HG03103 (cell line): ENCODE measurements at regions not wholly inside any gene's neighbourhood (a gene's known extent, or its start where the extent isn't known, plus 50 kb on each side); places are given as distances from the start of the nearest gene placed in this dataset.

Source experiments
- ATAC-seq: cut with Tn5 transposase; IDR thresholded peaks from one replicate; pipeline ENCODE4 v1.9.1; 2021; ENCODE audit warnings: low read depth; ENCODE audit not compliant: unreplicated experiment

DNA sequence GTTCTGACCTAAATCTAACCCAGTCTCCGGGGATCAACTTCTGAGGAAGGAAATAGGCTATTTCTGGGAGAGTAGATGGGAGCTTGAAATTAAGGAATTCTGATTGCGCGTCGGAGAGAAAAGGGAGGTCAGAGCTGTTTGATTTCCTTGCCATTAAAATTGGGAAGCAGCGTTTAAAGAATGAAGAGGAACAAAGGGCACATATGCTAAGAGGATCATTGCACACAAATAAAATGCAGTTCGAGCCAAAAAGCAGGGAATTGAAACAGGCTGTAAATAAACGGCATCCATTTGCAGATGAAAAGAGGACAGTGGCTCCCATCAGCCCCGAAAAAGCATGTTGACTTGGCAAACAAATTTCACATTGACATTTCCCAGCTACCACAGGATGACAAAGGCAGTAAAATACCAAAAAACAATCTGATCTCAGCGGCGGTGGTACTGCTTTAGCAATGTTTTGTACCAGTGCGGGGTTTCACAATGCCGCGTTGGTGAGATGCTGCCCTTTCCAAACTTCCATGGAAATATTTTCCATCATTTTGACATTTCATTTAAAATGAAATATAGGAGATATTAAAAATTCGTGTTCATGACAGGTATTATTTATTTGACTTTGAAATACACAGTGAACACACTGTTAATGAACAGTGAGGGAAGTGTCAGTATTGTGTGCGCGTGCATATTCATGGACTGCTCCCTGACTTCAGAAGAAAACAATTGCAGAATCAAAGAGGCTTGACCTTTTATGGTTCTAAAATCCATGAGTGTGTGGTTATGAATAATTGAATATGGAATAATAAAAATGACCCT lies 108.8 kb downstream of the SQOR start:
- ATAC-seq, result no peak

DNA sequence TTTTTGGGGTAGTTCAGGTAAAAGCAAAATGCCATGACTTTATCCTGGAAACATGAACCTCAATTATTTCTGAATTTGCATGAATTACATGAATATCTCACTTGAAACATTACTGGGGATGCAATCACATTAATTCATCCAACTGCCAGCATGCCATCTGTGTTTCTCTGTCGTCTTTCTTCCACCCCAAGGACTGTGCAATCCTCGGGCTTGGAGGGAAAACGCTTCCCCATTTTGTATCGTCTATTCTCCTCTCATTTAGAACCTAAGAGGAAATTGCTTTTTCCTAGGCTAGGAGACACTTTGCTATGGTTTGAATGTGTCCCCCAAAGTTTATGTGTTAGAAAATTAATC lies 109.4 kb downstream of the SQOR start:
- ATAC-seq, result no peak

GRCh38 chr15:45747426-45747825 lies 112.6 kb downstream of the SQOR start:
- ATAC-seq, result no peak

GRCh38 chr15:45751629-45752028 lies 116.8 kb downstream of the SQOR start:
- ATAC-seq, result no peak

GRCh38 chr15:45759936-45760335 lies 125.1 kb downstream of the SQOR start:
- no peak for ATAC-seq

- no peak for ATAC-seq
Measured at GRCh38 chr15:45762726-45763125, 127.9 kb downstream of the SQOR start.

GRCh38 chr15:45763170-45763869 lies 128.5 kb downstream of the SQOR start:
- no peak for ATAC-seq

DNA sequence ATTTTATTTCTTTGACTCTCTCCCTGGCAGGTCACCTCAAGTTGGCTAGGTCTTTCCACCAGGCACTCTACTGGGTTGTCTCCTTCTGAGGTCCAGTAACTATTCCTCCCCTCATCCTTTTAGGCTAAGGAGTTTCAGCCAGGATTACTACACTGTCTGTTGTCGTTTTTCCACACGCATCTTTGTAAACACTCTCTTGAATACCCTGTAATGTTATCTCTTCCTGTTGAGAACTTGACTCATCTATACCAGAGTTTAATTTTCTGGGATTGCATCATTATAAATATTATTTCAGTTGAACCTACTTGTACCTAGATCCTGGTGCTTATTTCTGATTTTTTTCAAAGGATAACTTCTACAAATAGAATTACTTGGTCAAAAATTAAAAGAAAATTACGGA lies 138.3 kb downstream of the SQOR start:
- no peak for ATAC-seq

DNA sequence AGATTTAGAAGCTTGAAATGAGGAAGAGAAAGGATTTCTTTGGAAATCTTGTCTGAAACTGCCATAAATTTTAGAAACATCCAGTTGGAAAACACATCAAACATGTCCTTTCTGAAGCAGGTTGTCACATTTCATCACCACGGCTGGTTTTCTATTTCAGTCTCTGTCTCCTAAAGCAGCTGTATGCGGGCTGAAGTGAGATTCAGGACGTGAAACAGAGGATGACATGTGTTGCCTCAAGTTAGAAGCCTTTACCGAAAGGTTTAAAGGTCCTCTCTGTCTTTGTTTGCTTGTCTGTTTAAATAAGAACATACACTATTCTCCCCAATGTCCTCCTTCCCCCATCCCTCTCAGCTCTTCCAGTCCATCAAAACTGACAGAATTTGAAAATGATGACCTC lies 141.9 kb downstream of the SQOR start:
- no peak for ATAC-seq

DNA sequence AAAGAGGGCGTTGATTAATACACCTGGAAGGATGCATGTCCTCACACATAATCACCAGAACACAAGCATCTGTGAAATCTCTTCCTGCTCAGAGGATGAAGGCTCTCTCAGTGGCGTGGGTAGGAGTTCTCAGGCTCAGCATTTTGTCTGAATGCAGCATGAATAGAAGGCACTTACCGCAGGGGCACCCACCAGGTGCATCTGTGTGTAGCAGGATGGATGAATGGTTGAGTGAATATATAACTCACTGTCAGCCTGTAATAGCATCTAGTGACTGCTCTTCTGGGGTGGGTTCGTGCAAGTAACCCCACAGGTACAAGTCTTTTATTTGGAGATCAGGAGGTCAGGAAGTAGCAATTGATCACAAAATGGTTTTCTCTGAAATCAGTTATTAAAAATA lies 143.0 kb downstream of the SQOR start:
- ATAC-seq, result no peak

- no peak for ATAC-seq
Measured at GRCh38 chr15:45780352-45780751, 145.5 kb downstream of the SQOR start.

DNA sequence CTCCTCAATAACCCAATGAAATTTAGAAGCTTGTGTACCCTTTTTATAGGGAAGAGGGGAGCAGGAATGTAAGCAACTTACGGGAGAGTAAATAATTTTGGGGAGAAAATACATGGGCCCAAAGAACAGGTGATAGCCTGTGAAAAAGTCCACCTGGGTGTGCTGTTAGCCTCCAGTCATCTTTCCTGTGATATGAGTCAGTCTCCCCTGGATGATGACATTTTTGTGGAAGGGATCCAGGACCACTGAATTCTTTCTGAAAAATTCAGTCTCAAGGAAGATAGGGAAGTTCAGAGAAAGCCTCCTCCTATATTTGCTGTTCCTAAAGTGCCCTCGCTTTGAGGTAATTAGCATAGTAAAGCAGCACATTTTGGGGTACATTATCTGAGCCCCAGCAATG lies 149.8 kb downstream of the SQOR start:
- no peak for ATAC-seq

DNA sequence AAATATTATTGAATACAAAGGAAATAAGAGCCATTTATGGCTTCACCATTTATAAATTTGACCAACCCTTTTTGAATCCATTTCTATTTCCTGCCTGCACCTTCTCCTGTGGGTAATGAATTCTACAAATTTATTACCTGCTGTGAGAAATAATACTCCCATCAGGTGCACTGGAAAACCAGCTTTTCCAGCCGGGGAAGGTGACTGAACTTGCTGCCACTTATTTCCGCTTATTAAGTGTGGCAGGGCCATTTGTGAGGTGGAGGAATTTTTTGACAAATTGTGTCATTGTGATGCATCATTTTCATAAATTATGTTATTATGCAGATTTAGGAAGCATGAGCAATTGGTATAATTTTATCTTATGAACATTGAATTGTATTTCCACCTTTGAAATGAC lies 151.1 kb downstream of the SQOR start:
- ATAC-seq, result no peak

GRCh38 chr15:45790325-45790943 lies 155.6 kb downstream of the SQOR start:
- ATAC-seq, result no peak

GRCh38 chr15:45794304-45794703 lies 159.5 kb downstream of the SQOR start:
- no peak for ATAC-seq

DNA sequence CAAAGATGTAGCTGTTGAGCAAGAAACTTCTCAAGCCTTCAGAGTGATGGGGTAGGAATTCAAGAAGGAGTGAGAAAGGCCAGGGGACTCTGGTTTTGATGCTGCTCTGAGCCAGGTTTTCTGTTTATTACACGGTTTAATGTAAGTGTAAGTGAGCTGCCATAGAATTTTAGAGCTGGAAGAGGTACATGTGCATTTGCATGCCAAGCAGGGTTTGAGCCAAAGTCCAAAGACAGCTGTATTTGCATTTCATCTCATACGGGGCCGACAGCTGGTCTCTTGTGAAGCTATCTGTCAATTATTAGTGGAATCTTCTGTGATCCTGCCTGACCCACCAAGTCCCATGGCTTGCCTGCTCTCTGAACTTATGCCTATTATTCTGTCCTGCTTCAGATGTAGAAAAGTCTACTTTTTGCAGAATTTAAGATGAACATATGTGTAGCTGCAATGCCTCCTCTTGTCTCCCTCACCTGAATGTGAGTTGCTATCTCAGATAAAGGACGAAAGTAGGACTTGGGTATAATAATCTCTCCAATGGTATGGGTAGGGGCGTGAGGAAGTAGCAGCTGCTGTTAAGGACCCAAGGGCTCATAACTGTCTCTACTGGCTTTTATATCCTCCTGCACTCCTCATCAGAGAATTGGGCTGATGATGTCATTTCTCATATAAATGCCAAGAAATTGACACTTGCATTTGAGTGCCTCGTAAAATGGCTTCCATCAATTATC lies 160.0 kb downstream of the SQOR start:
- no peak for ATAC-seq

- no peak for ATAC-seq
Measured at GRCh38 chr15:45795440-45796069, 160.7 kb downstream of the SQOR start.

- ATAC-seq, result no peak
Measured at GRCh38 chr15:45796433-45796832, 161.6 kb downstream of the SQOR start.

GRCh38 chr15:45799508-45799907 lies 164.7 kb downstream of the SQOR start:
- peak; percentile 54 for ATAC-seq

- no peak for ATAC-seq
Measured at GRCh38 chr15:45801543-45801942, 166.7 kb downstream of the SQOR start.

GRCh38 chr15:45802140-45802539 lies 167.3 kb downstream of the SQOR start:
- no peak for ATAC-seq
